Neural cell (in vitro differentiated cells): ENCODE measurements at regions not wholly inside any gene's neighbourhood (a gene's known extent, or its start where the extent isn't known, plus 50 kb on each side); places are given as distances from the start of the nearest gene placed in this dataset.

Experiments used
- H2AFZ ChIP-seq: fragments of 200-600, 300-800 bp; sonication (generic), shearing (Covaris generic); 2 replicates; pipeline ENCODE4 v1.6.0; 2014; ENCODE audit warnings: low read depth, mild to moderate bottlenecking, antibody characterized with exemption, low read length, moderate library complexity
- H3F3A ChIP-seq: fragments of 200-600 bp; shearing (Covaris generic); 2 replicates; pipeline ENCODE4 v1.6.1; 2016; ENCODE audit warnings: mild to moderate bottlenecking, moderate library complexity, mixed read lengths, antibody characterized with exemption, low read length; ENCODE audit not compliant: insufficient read depth, poor library complexity, severe bottlenecking
- H3K27ac ChIP-seq: fragments of 200-600, 300-800 bp; sonication (generic), shearing (Covaris generic); 2 replicates; pipeline ENCODE4 v1.5.1; 2014; ENCODE audit warnings: mild to moderate bottlenecking, low read length, moderate library complexity
- H3K27me3 ChIP-seq: fragments of 300-800, 200-600 bp; sonication (generic), shearing (Covaris generic); 2 replicates; pipeline ENCODE4 v1.6.0; 2014; ENCODE audit warnings: mild to moderate bottlenecking, low read depth, low read length, moderate library complexity; ENCODE audit not compliant: insufficient read depth
- H3K36me3 ChIP-seq: fragments of 300-800, 200-600 bp; sonication (generic), shearing (Covaris generic); 2 replicates; pipeline ENCODE4 v1.5.1; 2014; ENCODE audit warnings: mild to moderate bottlenecking, antibody characterized with exemption, low read length, moderate library complexity; ENCODE audit not compliant: insufficient read depth
- H3K4me2 ChIP-seq: fragments of 300-800, 200-600 bp; sonication (generic), shearing (Covaris generic); 2 replicates; pipeline ENCODE4 v1.6.0; 2014; ENCODE audit warnings: mild to moderate bottlenecking, low read length
- H3K4me3 ChIP-seq: fragments of 300-800, 200-600 bp; sonication (generic), shearing (Covaris generic); 2 replicates; pipeline ENCODE4 v1.5.1; 2014; ENCODE audit warnings: mild to moderate bottlenecking, low read length, moderate library complexity
- H3K79me2 ChIP-seq: fragments of 200-600 bp; shearing (Covaris generic); replicated peaks from 2 replicates; pipeline ENCODE4 v1.6.0; 2014; ENCODE audit warnings: mild to moderate bottlenecking, low read length, moderate library complexity; ENCODE audit not compliant: insufficient read depth
- H3K9ac ChIP-seq: fragments of 300-800, 200-600 bp; sonication (generic), shearing (Covaris generic); 2 replicates; pipeline ENCODE4 v1.6.1; 2016; ENCODE audit warnings: mild to moderate bottlenecking, low read length, mixed read lengths
- H3K9me2 ChIP-seq: fragments of 200-600 bp; shearing (Covaris generic); 2 replicates; pipeline ENCODE4 v1.6.1; 2016; ENCODE audit warnings: mild to moderate bottlenecking, low read length, mixed read lengths; ENCODE audit not compliant: insufficient read depth
- H3K9me3 ChIP-seq: fragments of 200-600, 300-800 bp; sonication (generic), shearing (Covaris generic); 2 replicates; pipeline ENCODE4 v1.6.1; 2016; ENCODE audit warnings: mild to moderate bottlenecking, mixed run types, low read length, moderate library complexity, mixed read lengths
- H4K20me1 ChIP-seq: fragments of 200-600 bp; shearing (Covaris generic); 2 replicates; pipeline ENCODE4 v1.6.1; 2016; ENCODE audit warnings: mild to moderate bottlenecking, mixed run types; ENCODE audit not compliant: insufficient read depth
- CTCF ChIP-seq: fragments of 450-650 bp; IDR thresholded peaks from 2 replicates; pipeline ENCODE4 v1.5.1; 2014; ENCODE audit warnings: antibody characterized with exemption, mild to moderate bottlenecking, moderate library complexity; ENCODE audit not compliant: poor library complexity, severe bottlenecking
- EP300 ChIP-seq: fragments of 450-650 bp; conservative IDR thresholded peaks from 2 replicates; pipeline ENCODE4 v1.6.1; 2014; ENCODE audit warnings: antibody characterized with exemption, mild to moderate bottlenecking, moderate library complexity; ENCODE audit not compliant: poor library complexity, severe bottlenecking
- EZH2 ChIP-seq: fragments of 200-600, 300-800 bp; shearing (Covaris generic), sonication (generic); IDR thresholded peaks from 2 replicates; pipeline ENCODE4 v1.6.1; 2014; ENCODE audit warnings: antibody characterized with exemption, low read length, borderline replicate concordance, mild to moderate bottlenecking; ENCODE audit not compliant: insufficient read depth, poor library complexity, severe bottlenecking
- MXI1 ChIP-seq: fragments of 450-650 bp; conservative IDR thresholded peaks from 2 replicates; pipeline ENCODE4 v1.6.1; 2014; ENCODE audit warnings: antibody characterized with exemption, mild to moderate bottlenecking; ENCODE audit not compliant: poor library complexity, severe bottlenecking
- POLR2AphosphoS5 ChIP-seq: IDR thresholded peaks from 2 replicates; pipeline ENCODE4 v1.6.1; 2012
- RAD21 ChIP-seq: fragments of 450-650 bp; conservative IDR thresholded peaks from 2 replicates; pipeline ENCODE4 v1.6.1; 2014; ENCODE audit warnings: antibody characterized with exemption, mild to moderate bottlenecking, moderate library complexity
- REST ChIP-seq: IDR thresholded peaks from 2 replicates; pipeline ENCODE4 v1.6.1; 2012; ENCODE audit warnings: borderline replicate concordance
- SMC3 ChIP-seq: fragments of 450-650 bp; conservative IDR thresholded peaks from 2 replicates; pipeline ENCODE4 v1.6.1; 2014; ENCODE audit warnings: antibody characterized with exemption, mild to moderate bottlenecking, moderate library complexity; ENCODE audit not compliant: poor library complexity
- TAF1 ChIP-seq: IDR thresholded peaks from 2 replicates; pipeline ENCODE4 v1.6.1; 2012; ENCODE audit warnings: low read depth

GRCh38 chr3:174440253-174440701 lies 418.9 kb upstream of the NAALADL2 start:
- H3K36me3 ChIP-seq = no peaks in the 10 kb centered on the region
- H3K27me3 ChIP-seq = no peaks in the 10 kb centered on the region
- no peaks in the 10 kb centered on the region for H3F3A ChIP-seq
- no peaks in the 10 kb centered on the region for H3K9me3 ChIP-seq
- H3K4me2 ChIP-seq = peak overlapping the region; percentile 31
- no peak overlapping the region for H3K27ac ChIP-seq
- H2AFZ ChIP-seq = no peak overlapping the region
- H3K79me2 ChIP-seq = no peaks in the 10 kb centered on the region
- peak overlapping the region; percentile 59 for H3K9ac ChIP-seq
- TF ChIP-seq TAF1 = no peak
- TF ChIP-seq EP300 = no peak
- TF ChIP-seq EZH2 = no peak
- no peak for TF ChIP-seq POLR2AphosphoS5
- TF ChIP-seq REST = no peak
- no peak for TF ChIP-seq MXI1
- TF ChIP-seq RAD21 = no peak
- TF ChIP-seq CTCF = no peak
- no peak for TF ChIP-seq SMC3
- no peaks in the 10 kb centered on the region for H3K9me2 ChIP-seq
- peak overlapping the region; percentile 79 for H3K4me3 ChIP-seq
- no peaks in the 10 kb centered on the region for H4K20me1 ChIP-seq

- Histone ChIP-seq H3K79me2 (no peaks in the 10 kb centered on the region), H3K9ac (peak overlapping the region; percentile 59), H3K4me3 (peak overlapping the region; percentile 79), H3K36me3 (no peaks in the 10 kb centered on the region), H3K27me3 (no peaks in the 10 kb centered on the region), H4K20me1 (no peaks in the 10 kb centered on the region), H3K9me3 (no peaks in the 10 kb centered on the region), H3K27ac (peak overlapping the region; percentile 53), H3K4me2 (peak overlapping the region; percentile 31), H2AFZ (peak overlapping the region; percentile 67), H3K9me2 (no peaks in the 10 kb centered on the region), H3F3A (no peaks in the 10 kb centered on the region)
- TF ChIP-seq REST (peak; percentile 42), EP300 (no peak), MXI1 (peak; percentile 85), POLR2AphosphoS5 (peak; percentile 17), TAF1 (no peak), CTCF (peak; percentile 59), RAD21 (peak; percentile 59), SMC3 (peak; percentile 73)
Measured at GRCh38 chr3:174440741-174441587, 418.2 kb upstream of the NAALADL2 start.
